ENCODE measurements at regions not wholly inside any gene's neighbourhood (a gene's known extent, or its start where the extent isn't known, plus 50 kb on each side); places are given as distances from the start of the nearest gene placed in this dataset.

DNA sequence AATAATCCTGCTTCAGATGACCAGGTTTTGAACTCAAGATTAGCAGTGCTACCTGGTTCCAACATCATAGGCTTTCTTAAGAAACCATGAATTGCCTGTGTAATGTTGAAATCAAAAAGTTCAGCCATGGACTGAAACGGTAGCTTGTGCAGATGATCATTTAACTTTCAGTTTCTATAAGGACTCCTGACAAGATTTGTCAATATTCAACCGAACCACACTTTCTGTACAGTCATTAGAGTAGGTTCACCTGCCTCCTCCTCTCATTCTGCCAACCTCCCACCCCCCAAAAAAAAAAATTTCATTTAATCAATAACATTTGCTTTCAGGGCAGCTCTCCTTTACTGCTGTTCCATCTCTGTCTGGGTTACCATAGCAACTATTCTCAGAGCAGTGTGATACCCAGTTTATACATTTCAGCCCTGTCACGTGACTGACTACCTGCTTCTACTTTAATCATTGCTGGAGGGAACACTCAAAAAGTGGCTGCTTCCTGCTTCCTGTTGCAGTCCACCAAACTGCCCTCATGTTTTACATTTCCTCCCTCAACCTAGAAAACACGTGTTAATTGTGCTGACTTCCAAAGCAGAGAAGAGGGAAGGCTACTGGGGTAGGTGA is 275.5 kb downstream of the SS18 start:
- DNase-seq: peak in 2 of 58 donors; percentile 8 to 35

DNA sequence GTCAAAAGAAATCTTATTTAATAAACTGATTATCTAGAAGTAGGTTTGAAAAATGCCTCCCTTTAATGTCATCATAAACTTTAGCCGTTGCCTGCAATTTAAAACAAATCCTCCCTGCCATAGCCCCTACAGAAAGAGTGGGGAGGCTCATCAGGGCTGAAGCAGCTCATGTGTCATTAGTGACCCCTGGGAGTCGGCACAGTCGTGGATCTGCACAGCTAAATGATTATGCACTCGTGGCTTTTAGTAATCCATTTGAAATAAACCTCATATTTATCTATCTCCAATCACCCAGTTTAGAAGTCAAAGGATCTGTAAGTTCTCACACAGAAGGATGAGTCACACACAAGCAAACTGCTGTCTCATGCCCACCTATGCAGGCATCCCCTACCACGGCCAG is 277.3 kb downstream of the SS18 start:
- no peak for DNase-seq

DNA sequence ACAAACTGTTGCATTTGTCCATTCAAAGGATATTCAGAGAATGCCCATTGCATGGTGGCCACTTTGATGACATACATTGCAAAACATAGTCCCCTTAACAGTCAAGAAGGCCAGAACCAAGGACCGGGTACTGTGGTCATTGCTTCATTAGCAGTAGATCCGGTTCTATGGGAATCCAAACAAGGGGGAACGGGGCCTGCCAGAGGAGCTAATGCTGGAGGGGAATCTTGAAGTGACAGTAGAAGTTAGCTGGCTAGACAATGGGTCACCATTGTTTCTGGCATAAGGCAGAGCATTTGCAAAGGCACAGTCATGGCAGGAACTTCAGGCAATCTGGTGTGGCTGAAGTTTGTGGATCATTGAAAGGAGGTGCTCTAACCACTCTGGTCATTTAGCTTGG is 279.7 kb downstream of the SS18 start:
- no peak for DNase-seq

DNA sequence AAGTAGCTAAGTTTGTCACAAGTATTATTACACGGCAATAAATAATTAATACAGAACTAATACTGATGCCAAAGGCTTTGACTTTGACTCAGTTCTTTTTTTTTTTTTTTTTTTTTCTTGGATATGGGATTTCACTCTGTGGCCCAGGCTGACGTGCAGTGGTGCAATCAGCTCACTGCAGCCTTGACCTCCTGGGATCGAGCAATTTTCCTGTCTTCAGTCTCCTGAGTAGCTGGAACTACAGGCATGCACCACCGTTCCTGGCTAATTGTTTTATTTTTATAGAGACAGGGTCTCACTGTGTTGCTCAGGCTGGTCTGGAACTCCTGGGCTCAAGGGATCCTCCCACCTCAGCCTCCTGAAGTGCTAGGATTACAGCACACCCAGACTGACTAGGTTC is 284.5 kb downstream of the SS18 start:
- DNase-seq: no peak

DNA sequence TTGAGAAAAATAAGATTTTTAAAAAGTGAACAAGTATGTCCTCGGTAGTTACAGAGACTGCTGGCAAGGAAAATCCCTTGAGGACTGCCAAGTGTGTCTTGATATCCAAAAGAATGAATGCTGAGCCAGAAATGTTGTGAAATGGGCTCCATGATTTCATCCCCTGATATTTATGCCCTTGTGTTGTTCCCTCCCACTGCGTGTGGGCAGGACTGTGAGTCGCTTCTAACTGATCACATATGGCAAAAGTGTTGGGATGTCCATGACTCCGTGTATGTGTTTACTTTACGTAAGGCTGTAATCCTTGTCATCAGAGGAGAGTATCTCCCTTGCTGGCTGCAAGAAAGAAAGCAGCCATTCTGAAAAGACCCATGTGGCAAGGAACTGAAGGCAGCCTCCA is 285.1 kb downstream of the SS18 start:
- DNase-seq: peak in 14 of 58 donors; percentile 3 to 42 (median 18)

DNA sequence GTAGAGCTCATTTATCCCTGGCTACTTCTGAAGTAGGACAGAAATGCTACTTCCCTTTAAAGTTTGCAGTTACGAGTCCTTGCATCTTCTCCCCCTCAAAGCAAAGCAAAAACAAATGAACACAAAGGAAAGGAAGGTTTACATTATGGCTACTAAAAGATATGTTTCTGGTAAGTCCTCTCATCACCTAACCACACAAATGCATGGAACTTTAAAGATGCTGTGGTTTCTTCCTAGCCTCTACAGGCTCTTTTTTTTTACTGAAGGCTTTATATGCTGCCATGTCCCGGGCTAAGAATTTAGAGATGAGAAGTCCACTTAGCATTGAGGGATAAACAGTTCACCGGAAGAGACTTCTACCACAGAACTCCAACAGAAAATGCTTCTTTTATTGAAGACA is 291.2 kb downstream of the SS18 start:
- no peak for DNase-seq

DNA sequence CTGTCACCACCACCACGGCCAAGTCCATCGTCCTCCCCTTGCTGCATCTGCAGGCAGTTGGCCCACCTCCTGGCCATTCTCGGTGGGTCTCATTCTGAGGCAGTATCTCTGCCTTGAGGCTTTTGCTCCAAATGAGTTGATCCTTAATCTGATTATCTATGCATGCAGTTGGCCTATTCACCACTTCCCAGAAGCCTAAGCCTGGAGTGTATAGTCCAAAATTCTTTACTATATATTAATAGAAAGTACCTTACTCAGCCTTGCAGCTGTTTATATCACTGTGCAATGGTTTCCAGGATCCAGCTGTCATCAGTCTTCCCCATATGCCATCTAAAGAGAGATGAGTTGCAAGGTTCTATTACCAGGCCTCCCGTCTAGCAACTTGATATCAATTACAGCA is 292.4 kb downstream of the SS18 start:
- DNase-seq: no peak

- peak in 30 of 58 donors; percentile 2 to 69 (median 16) for DNase-seq
Measured at GRCh38 chr18:25795213-25795612, 295.2 kb downstream of the SS18 start.

DNA sequence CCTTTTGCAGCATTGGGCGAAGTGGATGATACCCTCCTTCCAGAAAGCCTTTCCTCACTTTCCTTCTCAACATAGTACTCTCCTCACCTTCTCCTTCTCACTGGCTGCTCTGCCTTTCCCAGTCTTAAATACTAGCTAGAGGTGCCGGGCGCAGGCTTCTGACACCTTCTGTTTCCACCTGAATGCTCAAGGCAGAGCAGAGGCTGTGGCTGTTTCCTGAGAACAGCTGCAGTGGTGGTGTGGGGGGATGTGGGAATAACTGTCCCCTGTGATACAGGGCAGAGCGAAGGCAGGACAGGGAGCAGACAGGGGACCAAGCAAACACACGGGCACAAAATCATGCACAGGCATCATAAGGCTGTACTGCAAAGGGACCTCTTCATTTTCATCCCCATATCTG is 303.1 kb downstream of the SS18 start:
- DNase-seq: no peak

GRCh38 chr18:25786758-25787157 is 303.7 kb downstream of the SS18 start:
- DNase-seq: no peak

- DNase-seq: no peak
Measured at GRCh38 chr18:25780105-25780504, 310.3 kb downstream of the SS18 start.

DNA sequence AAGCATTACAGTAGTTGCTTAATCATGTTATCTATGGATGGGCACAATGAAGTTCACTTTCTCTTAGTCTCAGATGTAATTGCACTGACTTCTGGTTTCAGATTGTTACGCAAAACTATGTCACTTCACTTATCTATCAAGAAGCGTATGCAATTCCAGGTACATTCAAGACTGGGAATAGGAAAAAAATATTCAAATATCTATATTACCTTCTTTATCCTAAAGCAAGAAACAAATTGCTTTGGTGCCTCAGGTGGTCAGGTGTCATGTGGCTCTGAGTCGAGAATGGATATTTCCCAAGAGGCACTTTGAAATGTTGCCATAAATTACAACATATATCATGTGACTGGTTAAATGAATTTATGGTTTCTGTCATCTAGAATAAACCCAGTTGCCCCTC is 318.6 kb downstream of the SS18 start:
- DNase-seq: no peak

DNA sequence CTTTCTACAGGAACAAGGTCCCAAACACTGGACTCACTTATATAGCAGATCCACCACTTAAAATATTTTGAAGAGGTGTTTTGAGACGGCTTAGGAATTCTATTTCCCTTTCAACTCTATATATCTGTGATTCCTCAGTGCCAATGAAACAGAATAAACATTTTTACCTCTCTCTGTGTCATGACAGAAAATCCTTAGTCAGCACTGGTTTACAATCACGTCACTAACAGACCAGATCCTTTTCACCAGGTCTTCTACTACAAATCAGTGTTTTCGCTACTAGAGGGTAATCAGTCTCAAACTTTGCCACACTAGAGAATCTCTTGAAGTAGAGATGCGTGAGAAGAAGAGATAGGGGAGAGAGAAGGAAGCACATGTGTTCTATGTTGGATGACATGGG is 325.6 kb downstream of the SS18 start:
- DNase-seq: no peak

DNA sequence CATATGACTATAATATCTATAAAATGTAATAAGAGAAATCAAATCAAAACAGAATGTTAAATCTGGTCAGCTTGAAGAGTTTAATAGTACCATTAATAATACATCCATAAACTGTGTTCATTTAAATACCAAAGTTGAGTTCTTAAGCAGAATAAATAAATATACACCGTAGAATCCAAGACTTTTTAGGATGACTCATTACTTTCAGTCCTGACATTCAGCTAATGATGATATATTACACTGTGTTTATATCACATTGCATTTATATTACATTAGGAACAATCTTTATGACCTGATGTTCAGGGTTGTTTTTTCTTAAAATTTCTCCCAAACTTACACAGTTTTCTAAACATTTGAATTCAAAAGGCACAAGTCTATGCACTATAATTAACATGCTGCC is 331.3 kb downstream of the SS18 start:
- DNase-seq: no peak

GRCh38 chr18:25743646-25744151 is 346.7 kb downstream of the SS18 start:
- DNase-seq: no peak

GRCh38 chr18:25739376-25739775 is 351.0 kb downstream of the SS18 start:
- no peak for DNase-seq

DNA sequence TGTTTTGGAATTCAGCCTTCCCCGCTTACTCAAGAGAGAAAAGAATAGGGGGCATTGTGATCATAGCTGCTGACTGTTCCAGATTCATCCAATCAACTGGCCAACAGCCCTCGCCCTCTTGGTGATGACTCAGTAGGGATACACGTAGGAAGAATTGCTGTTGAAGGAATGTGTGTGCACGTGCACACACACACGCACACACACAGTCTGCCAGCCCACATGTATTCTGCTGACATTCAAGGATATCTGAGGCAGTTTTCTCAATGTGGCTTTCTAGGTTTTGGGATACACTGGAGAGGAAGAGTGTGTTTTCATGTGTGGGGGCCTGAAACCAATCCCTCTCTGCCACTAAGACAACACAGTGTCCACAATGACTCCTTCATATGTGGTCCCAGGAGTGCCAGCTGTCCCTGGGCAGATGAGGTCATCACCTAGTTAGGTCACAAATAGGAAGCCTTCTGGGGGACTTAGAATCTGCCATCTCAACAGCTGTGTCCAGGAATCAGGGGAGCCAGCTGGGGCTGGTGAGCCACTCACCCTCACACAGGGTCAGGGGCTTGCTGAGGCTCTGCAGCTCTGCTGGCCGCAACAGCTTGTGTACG is 352.6 kb downstream of the SS18 start:
- peak in 10 of 58 donors; percentile 1 to 58 (median 14) for DNase-seq

- DNase-seq: peak in 2 of 58 donors; percentile 16 to 34
Measured at GRCh38 chr18:25736516-25736915, 353.9 kb downstream of the SS18 start.

GRCh38 chr18:25735459-25735858 is 355.0 kb downstream of the SS18 start:
- no peak for DNase-seq

GRCh38 chr18:25734336-25734735 is 356.1 kb downstream of the SS18 start:
- DNase-seq: no peak

GRCh38 chr18:25732862-25733261 is 357.6 kb downstream of the SS18 start:
- DNase-seq: no peak

- no peak for DNase-seq
Measured at GRCh38 chr18:25729072-25729471, 361.3 kb downstream of the SS18 start.

- DNase-seq: no peak
Measured at GRCh38 chr18:25727281-25727985, 363.0 kb downstream of the SS18 start.
